ENCODE measurements at regions not wholly inside any gene's neighbourhood (a gene's known extent, or its start where the extent isn't known, plus 50 kb on each side); places are given as distances from the start of the nearest gene placed in this dataset.
"Not testable (repeated sequence)": the region's sequence is repeated elsewhere in the genome, so short reads cannot be mapped to it uniquely, and the experiment has no call there.

DNA sequence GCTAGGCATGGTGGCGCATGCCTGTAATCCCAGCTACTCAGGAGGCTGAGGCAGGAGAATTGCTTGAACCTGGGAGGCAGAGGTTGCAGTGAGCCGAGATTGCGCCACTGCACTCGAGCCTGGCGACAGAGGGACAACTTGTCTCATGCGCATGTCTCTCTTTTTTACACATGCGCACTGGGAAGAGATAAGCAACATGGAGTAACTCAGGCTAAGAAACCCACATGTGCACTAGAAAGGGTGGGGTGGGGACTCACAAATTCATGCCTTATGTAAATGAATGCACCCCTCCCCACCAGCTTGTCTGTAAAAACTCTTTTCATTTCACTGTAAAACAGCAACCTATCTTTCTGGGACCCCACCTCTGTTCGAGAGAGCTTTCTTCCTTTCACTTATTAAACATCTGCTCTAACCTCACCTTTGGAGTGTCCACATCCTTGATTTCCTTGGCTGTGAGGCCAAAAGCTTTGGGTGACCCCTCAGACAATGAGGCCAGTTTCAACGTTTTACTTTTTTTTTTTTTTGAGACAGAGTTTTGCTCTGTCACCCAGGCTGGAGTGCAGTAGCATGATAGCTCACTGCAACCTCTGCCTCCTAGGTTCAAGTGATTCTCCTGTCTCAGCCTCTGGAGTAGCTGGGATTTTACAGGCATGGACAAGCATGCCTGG lies 91.6 kb upstream of the RMP24 start:
- DNase-seq: no peak

- no peak for DNase-seq
Observed at GRCh38 chr18:35888329-35888728, 84.2 kb upstream of the RMP24 start.

- no peak for DNase-seq
Observed at GRCh38 chr18:35889677-35890076, 82.8 kb upstream of the RMP24 start.

- DNase-seq: no peak
Observed at GRCh38 chr18:35890323-35890722, 82.2 kb upstream of the RMP24 start.

GRCh38 chr18:35892118-35892517 lies 80.4 kb upstream of the RMP24 start:
- DNase-seq: no peak

DNA sequence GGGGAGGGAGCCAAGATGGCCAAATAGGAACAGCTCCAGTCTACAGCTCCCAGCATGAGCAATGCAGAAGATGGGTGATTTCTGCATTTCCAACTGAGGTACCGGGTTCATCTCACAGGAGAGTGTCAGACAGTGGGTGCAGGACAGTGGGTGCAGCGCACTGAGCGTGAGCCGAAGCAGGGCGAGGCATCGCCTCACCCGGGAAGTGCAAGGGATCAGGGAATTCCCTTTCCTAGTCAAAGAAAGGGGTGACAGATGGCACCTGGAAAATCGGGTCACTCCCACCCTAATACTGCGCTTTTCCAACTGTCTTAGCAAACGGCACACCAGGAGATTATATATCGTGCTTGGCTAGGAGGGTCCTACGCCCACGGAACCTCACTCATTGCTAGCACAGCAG lies 75.0 kb upstream of the RMP24 start:
- DNase-seq: not testable (repeated sequence)

- DNase-seq: no peak
Observed at GRCh38 chr18:35904389-35905037, 68.0 kb upstream of the RMP24 start.

GRCh38 chr18:35905436-35905835 lies 67.0 kb upstream of the RMP24 start:
- DNase-seq: no peak

DNA sequence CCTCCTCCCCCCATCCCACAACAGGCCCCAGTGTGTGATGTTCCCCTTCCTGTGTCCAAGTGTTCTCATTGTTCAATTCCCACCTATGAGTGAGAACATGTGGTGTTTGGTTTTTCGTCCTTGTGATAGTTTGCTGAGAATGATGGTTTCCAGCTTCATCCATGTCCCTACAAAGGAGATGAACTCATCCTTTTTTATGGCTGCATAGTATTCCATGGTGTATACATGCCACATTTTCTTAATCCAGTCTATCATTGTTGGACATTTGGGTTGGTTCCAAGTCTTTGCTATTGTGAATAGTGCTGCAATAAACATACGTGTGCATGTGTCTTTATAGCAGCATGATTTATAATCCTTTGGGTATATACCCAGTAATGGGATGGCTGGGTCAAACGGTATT lies 66.2 kb upstream of the RMP24 start:
- DNase-seq: not testable (repeated sequence)

DNA sequence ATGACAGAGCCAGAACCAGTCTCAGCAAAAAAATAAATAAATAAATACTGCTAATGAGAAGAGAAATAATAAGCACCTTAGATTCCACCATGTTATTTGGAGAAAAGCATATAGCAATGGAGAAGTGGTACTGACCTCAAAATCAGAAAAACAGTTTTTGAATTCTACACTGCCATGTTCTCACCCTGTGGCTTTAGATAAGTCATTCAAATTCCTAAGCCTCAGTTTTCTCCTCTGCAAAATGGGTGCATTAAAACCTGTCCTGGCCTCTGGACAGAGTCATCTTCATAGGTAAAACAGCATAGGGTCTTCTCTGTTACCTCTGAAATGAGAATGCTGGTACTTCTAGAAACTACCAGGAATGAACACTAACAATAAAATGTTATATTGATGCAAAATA lies 62.2 kb upstream of the RMP24 start:
- DNase-seq: no peak

DNA sequence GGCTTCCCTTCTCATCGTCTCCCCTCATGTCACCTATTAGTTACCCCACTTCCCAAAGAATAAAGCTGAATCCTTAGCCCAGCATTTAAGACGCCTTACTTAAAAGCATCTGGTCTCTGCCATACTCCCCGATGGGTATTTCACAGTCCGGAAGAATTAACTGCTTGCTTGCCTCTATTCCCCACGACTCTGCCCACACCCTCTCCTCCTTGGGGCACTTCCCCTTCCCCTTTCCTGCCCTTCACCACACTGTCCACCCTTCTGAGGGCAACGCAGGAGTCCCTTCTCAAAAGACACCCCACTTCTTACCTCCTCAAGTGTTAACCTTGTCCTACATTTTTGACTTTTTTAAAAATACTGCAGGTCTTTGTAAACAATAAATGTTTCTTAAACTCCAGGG lies 60.1 kb upstream of the RMP24 start:
- DNase-seq: no peak

- no peak for DNase-seq
Observed at GRCh38 chr18:35915056-35915455, 57.4 kb upstream of the RMP24 start.

- DNase-seq: no peak
Observed at GRCh38 chr18:35917043-35917442, 55.4 kb upstream of the RMP24 start.

- DNase-seq: no peak
Observed at GRCh38 chr18:35918564-35918963, 53.9 kb upstream of the RMP24 start.

- DNase-seq: no peak
Observed at GRCh38 chr18:35919179-35919578, 53.3 kb upstream of the RMP24 start.

DNA sequence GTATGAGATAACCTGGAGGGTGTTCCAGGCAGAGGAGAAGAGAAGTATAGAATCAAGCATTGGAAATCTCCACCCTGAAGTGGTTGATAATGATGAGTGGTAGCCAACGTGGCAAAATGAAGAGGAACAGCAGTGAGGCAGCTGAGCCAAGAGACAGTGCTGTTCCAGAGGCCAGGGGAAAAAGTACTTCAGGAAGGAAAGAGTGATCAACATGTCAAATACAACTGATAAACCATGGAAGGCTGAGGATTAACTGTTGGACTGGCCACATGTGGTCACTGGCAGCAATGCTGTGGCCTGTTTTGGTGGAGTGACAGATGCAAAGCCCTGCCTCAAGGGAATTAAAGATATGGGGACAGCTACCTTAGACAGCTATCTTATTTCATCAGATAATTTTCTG lies 51.9 kb upstream of the RMP24 start:
- DNase-seq: no peak
